ENCODE measurements at regions not wholly inside any gene's neighbourhood (a gene's known extent, or its start where the extent isn't known, plus 50 kb on each side); places are given as distances from the start of the nearest gene placed in this dataset.

- H3K9me3 Mint-ChIP-seq = peaks cover 100% of the 10 kb centered on the region
- Histone ChIP-seq H3K36me3 (ENCODE audit: insufficient read depth) (no peaks in the 10 kb centered on the region), H3K79me2 (replicated peaks; ENCODE audit: insufficient read depth) (no peaks in the 10 kb centered on the region), H3K4me3 (no peak overlapping the region), H4K20me1 (replicated peaks; ENCODE audit: insufficient read depth) (no peaks in the 10 kb centered on the region), H3K4me2 (no peak overlapping the region), H2AFZ (no peak overlapping the region), H3K4me1 (ENCODE audit: insufficient read depth) (no peaks in the 10 kb centered on the region), H3K9me2 (ENCODE audit: insufficient read depth) (no peaks in the 10 kb centered on the region), H3K27ac (ENCODE audit: low read depth) (no peak overlapping the region), H3K27me3 (ENCODE audit: insufficient read depth) (no peaks in the 10 kb centered on the region), H3F3A (replicated peaks; ENCODE audit: low read depth) (no peaks in the 10 kb centered on the region)
- ATAC-seq (no peak), DNase-seq (ENCODE audit: low spot score) (no peak)
- peaks cover 3% of the 10 kb centered on the region for H3K27me3 Mint-ChIP-seq (ENCODE audit: insufficient read depth, low read depth, poor library complexity)
- H3K36me3 Mint-ChIP-seq (ENCODE audit: low read depth) = peaks cover 60% of the 10 kb centered on the region
- H3K4me1 Mint-ChIP-seq = no peaks in the 10 kb centered on the region
- TF ChIP-seq NANOG (IDR thresholded peaks at IDR 0.05; ENCODE audit: borderline replicate concordance) = no peak
- TF ChIP-seq EZH2 (IDR thresholded peaks at IDR 0.05; ENCODE audit: low read depth, unreplicated experiment) = no peak
- no peak overlapping the region for H3K27ac Mint-ChIP-seq
- H3K4me3 Mint-ChIP-seq = no peak overlapping the region
Observed at GRCh38 chr22:47355388-47355725, 592.9 kb downstream of the TBC1D22A start.

GRCh38 chr22:47354668-47355387, 592.4 kb downstream of the TBC1D22A start:
- no peak overlapping the region for H3K4me2 ChIP-seq
- no peaks in the 10 kb centered on the region for H3F3A ChIP-seq (replicated peaks; ENCODE audit: low read depth)
- no peaks in the 10 kb centered on the region for H3K79me2 ChIP-seq (replicated peaks; ENCODE audit: insufficient read depth)
- no peaks in the 10 kb centered on the region for H3K36me3 ChIP-seq (ENCODE audit: insufficient read depth)
- no peaks in the 10 kb centered on the region for H3K9me2 ChIP-seq (ENCODE audit: insufficient read depth)
- H3K27me3 ChIP-seq (ENCODE audit: insufficient read depth) = no peaks in the 10 kb centered on the region
- DNase-seq (ENCODE audit: low spot score) (no peak), ATAC-seq (no peak)
- no peaks in the 10 kb centered on the region for H4K20me1 ChIP-seq (replicated peaks; ENCODE audit: insufficient read depth)
- H3K4me1 ChIP-seq (ENCODE audit: insufficient read depth) = no peaks in the 10 kb centered on the region
- H3K4me3 ChIP-seq = no peak overlapping the region
- Mint-ChIP-seq H3K4me1 (no peaks in the 10 kb centered on the region), H3K4me3 (no peak overlapping the region), H3K9me3 (peaks cover 100% of the 10 kb centered on the region), H3K27ac (no peak overlapping the region), H3K27me3 (ENCODE audit: insufficient read depth, low read depth, poor library complexity) (peaks cover 5% of the 10 kb centered on the region), H3K36me3 (ENCODE audit: low read depth) (peaks cover 55% of the 10 kb centered on the region)
- no peak overlapping the region for H2AFZ ChIP-seq
- H3K27ac ChIP-seq (ENCODE audit: low read depth) = no peak overlapping the region
- TF ChIP-seq EZH2 (IDR thresholded peaks at IDR 0.05; ENCODE audit: low read depth, unreplicated experiment) = no peak
- no peak for TF ChIP-seq EZH2phosphoT487 (IDR thresholded peaks at IDR 0.05; ENCODE audit: unreplicated experiment)
- no peak for TF ChIP-seq ZNF114 (CRISPR knock-in tag; IDR thresholded peaks at IDR 0.05)
- TF ChIP-seq STAT1 (IDR thresholded peaks at IDR 0.05; ENCODE audit: unreplicated experiment) = no peak
- TF ChIP-seq POLR2AphosphoS5 (IDR thresholded peaks at IDR 0.05; ENCODE audit: low read depth) = no peak
- TF ChIP-seq CTCF (conservative IDR thresholded peaks at IDR 0.05; ENCODE audit: low read depth in 2 of 2) = no peak
- TF ChIP-seq ZNF331 (CRISPR knock-in tag; IDR thresholded peaks at IDR 0.05; ENCODE audit: low read depth) = no peak
- TF ChIP-seq ZNF462 (CRISPR knock-in tag; IDR thresholded peaks at IDR 0.05) = no peak
- no peak for TF ChIP-seq JUNB (IDR thresholded peaks at IDR 0.05; ENCODE audit: unreplicated experiment)
- TF ChIP-seq REST (IDR thresholded peaks at IDR 0.05; ENCODE audit: unreplicated experiment) = no peak

All from GM23338 (cell line).